GM18520 (cell line): ENCODE measurements at regions not wholly inside any gene's neighbourhood (a gene's known extent, or its start where the extent isn't known, plus 50 kb on each side); places are given as distances from the start of the nearest gene placed in this dataset.

ENCODE experiments used
- ATAC-seq: cut with Tn5 transposase; IDR thresholded peaks from one replicate; pipeline ENCODE4 v1.9.1; 2021; ENCODE audit not compliant: unreplicated experiment

DNA sequence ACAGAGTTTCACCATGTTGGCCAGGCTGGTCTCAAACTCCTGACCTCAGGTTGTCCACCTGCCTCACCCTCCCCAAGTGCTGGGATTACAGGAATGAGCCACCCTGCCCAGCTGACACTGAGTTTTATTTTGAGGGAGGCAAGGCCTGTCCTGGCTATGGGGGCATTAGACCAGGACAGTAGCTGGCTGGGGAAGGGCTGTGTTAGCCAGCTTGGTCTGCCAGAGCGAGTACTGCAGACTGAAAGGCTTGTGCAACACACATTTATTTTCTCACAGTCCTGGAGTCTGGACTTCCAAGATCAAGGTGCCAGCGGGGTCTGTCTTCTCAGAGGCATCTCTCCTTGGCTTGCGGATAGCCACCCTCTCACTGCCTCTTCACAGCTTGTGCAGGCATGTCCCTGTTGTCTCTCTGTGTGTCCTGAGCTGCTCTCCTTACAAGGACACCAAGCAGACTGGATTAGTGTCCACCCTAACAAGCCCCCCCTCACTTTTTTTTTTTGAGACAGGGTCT is 59.4 kb upstream of the HAAO start:
- no peak for ATAC-seq

DNA sequence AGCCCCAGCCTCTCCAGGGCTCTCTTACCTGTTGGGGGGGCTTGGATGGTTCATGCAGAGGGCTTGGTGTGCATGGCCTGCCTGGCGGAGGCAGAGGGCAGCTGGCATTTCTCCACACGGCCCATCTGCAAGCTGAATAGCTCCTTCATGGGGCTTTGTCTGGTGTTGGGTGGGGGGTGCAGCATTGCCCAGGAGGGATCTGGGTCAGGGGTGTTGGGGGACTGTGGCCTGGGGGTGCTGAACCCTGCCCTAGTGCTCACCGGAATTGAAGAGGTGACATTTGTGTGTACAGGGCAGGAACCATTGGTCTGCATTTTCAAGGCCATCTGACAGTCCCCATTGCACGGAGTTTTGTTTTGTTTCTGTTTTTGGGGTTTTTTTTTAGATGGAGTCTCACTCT is 58.8 kb upstream of the HAAO start:
- no peak for ATAC-seq

DNA sequence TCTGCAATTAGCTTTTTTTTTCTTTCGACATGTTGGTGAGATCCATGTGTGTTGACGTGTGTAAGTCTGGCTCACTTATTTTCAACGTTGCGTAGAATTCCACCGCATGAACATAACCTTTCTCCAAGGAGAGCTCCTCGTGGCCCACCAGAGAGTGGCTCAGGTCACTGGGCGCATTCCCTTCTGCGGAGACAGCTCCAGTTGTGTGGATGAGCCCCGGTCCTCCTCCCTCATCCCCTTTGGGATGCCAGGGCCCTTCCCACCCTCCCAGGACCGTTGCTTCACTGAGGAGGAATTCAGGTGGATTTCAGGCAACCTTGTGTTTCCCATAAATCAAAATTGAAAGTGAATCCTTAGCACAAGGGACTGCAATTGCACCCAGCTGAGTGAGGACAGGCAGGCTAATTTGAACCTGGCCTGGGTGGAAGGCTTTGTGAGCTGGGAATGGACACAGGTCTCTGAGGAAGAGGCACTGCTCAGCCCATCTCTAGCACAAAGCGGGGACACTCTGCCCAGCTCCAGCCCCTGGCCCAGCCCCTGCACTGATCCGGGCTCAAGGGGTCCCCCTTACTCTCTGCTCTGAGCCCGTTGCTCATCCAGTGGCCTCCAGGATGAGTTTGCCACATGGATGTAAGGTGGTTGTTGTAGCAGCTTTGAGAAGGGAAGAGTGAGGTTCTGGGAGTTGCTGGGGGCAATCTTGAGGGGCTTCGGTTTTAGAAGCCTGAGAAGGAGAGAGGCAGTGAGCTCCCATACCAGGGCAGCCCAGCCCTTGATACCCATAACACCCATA is 57.8 kb upstream of the HAAO start:
- no peak for ATAC-seq

DNA sequence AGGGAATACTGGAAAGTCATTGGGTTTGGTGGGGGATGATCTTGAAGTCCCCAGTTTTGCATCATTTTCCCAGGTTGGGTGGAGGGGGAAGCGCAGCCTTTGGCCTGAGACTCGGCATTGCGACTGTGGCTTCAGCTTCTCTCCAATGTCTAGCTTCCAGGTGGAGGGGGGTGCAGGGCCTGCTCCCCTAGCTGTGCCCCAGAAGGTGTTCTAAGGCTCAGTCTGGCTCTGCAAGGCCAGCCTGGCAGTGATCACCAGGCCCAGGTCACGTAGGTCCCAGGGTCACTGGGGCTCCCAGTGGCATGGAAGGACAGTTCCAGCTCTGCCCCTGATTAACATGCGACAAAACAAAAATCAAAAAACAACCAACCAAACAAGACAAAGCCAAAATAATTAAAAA is 56.9 kb upstream of the HAAO start:
- no peak for ATAC-seq

DNA sequence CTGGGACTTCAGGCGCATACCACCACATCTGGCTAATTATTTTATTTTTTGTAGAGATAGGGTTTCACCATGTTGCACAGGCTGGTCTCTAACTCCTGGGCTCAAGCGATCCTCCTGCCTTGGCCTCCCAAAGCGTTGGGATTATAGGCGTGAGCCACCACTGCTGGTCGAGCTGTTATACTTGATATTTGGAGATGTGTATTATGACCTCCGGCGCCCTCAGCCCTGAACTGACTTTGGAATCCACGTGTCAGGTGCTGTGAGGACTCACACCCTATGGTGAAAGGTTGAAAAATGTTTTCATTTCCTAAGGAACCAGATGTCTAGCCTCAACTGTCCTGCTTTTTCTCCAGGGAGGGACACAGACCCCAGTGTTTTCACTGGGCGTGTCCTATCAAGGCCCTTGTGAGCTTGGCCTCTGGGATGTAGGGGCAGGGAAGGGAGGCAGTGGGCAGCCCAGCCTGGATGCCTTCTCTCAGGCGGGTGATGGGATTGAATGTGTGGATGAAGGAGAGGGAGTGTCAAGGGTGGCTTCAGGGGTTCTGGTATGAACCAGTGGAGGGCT is 56.4 kb upstream of the HAAO start:
- ATAC-seq, result no peak

- no peak for ATAC-seq
Observed at GRCh38 chr2:42848265-42848664, 55.9 kb upstream of the HAAO start.

GRCh38 chr2:42847596-42848151 is 55.3 kb upstream of the HAAO start:
- no peak for ATAC-seq

DNA sequence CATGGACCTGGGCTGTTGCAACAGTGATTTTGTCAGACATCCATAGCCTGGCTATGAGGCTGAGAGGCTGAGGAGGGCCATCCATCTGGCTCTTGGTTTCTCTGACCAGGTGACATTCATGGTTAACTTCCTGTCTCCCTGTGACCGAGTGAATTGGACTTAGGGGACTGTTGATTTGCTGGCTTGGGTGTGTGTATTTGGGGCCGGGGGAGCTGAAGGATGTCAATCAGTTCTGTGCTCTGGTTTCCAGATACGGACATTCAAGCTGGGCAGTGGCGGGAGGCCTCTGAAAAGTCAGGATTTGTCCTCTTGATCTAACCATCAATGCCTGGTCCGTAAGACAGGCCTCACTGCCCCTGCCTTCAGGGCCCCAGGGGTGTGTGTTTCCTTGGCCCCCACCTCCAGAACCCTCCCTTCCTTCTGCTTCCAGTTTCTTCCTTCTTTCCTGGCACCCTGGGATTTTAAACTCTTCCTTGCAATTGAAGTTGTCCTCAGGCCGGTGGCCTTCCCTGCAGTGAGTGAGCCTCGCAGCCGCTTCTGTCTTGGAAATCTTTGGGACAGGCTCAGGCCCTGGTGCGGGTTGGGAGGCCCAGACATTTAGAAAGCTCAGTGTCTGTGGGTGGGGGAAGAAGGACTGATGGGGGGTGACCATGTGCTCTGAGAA is 54.7 kb upstream of the HAAO start:
- no peak for ATAC-seq

DNA sequence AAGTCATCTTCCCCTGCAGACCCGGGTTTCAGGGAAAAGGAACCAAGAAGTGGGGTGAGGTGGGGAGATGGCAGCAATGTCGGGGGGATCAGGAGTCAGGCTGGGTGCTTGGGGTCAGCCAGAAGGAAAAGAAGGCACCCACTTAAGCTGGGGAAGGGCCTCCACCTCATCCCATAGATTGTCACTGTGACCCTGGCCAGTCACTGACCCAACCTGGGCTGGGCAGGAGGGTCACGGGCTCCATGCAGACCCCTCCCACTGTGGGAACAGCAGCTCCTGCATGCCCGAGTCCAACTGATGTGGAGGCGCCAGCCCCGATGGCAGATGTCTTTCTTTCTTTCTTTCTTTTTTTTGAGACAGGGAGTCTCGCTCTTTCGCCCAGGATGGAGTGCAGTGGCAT is 53.6 kb upstream of the HAAO start:
- ATAC-seq, result no peak

DNA sequence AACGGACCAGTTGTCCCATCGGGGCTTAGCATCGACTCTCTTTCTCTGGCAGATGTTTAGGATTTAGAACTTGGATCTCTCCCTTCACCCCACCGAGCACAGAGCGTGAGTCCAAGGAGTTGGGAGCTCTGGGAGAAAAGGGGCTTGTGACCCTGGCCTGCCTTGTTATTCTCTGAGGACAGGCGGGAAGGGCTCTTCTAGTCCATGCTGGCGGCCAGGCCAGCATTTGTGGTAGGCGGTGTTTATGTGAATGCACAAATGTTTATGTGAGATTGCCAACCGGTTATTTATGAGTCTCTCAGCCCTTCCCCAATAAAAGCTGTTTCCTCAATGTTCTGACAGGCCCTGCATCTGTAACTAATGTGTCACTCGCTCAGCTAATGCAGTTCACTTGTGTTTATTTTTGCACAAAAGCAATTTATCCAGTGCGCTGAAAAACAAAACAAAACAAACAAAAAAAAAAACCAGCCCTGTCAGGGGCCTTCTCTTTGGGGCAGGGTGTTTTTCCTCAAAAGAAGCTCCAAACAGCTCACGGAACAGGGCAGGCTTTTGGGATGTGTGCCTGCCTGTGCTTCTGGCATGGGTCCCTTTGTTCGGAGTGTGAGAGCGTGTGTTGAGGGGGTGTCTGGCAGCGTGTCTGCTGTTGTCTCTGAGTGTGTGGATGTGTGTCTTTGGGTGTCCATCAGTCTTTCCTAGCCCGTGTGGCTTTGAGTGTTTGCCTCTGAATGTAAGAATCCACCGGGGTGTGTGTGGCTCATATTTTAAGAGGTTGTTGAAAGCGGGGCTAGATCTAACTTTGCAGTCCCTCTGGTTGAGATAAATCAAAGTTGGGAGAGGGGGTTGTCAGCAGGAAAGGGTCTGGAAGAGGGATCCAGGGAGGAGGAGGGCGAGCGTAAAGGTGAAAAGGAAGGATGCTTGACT is 52.8 kb upstream of the HAAO start:
- ATAC-seq, result no peak

GRCh38 chr2:42844366-42844765 is 52.0 kb upstream of the HAAO start:
- ATAC-seq, result no peak

GRCh38 chr2:42843611-42844010 is 51.2 kb upstream of the HAAO start:
- no peak for ATAC-seq

DNA sequence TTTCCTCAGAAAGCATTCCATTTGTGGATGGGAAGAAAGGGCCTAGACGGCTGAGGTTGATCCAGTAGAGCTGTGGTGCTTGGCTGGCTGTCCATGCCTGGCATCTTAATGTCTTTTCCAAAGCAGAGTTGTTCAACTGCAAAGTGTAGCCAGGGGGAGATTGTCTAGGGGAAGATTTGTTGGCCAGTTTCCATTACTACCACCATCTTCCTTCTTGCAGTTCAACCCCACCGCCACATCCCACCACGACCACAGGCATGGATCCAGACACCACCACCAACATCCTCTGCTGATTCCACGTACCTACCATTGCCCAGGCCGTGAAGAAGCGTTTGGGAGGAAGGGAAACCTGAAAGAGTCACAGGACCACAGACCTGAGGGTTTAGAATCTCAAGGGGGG is 50.7 kb upstream of the HAAO start:
- no peak for ATAC-seq

DNA sequence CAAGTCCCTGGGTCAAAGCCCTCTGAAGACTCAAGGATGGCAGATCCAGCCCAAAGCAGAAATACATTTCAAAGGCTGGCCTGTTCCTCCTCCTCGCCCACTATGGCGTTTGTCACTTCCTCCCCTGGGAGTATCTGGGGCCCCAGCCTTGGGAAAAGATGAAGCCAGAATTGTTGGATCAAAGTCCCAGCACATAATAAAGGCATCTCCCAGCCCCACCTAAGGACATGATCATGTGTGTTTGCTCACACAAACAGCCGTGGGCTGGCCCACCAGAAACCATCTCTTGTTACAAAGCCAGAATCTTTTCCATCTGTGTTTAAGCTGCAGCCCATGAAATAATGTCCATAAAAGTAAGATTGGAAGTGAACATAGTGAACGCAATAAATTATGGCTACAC is 50.1 kb upstream of the HAAO start:
- no peak for ATAC-seq
